Activated CD4-positive, alpha-beta memory T cell treated with anti-CD3 and anti-CD28 coated beads for 36 hours (primary cell): ENCODE measurements at regions not wholly inside any gene's neighbourhood (a gene's known extent, or its start where the extent isn't known, plus 50 kb on each side); places are given as distances from the start of the nearest gene placed in this dataset.

Source experiments
- CTCF ChIA-PET: fragments of 350-600 bp; sonication (Branson Sonifier 250); formaldehyde crosslinking; loops from one replicate; lab custom pipeline; 2021; ENCODE audit warnings: antibody characterized with exemption, inconsistent platforms; lab: Charles Lee
- POLR2A ChIA-PET: fragments of 350-600 bp; sonication (Branson Sonifier 250); formaldehyde crosslinking; loops from one replicate; lab custom pipeline; 2021; ENCODE audit warnings: antibody characterized with exemption; lab: Charles Lee
- DNase-seq: peaks from one replicate; pipeline ENCODE4 v3.0.0-alpha.2; 2020
- H3K27ac Mint-ChIP-seq: one replicate; pipeline ENCODE4 v1.8.0; 2021; ENCODE audit warnings: mixed read lengths
- H3K27me3 Mint-ChIP-seq: one replicate; pipeline ENCODE4 v1.8.0; 2021; ENCODE audit warnings: mixed read lengths
- H3K36me3 Mint-ChIP-seq: one replicate; pipeline ENCODE4 v1.8.0; 2021; ENCODE audit warnings: mixed read lengths
- H3K4me1 Mint-ChIP-seq: one replicate; pipeline ENCODE4 v1.8.0; 2021; ENCODE audit warnings: low read depth, mixed read lengths
- H3K4me3 Mint-ChIP-seq: one replicate; pipeline ENCODE4 v1.8.0; 2021; ENCODE audit warnings: mild to moderate bottlenecking, mixed read lengths
- H3K9me3 Mint-ChIP-seq: one replicate; pipeline ENCODE4 v1.8.0; 2021; ENCODE audit warnings: mixed read lengths
- intact Hi-C: fragments of 100-400 bp; cut with micrococcal nuclease; formaldehyde crosslinking; loops from one replicate; pipeline ENCODE4 v1.15.1; 2023

GRCh38 chr11:119800619-119801018 is 71.6 kb upstream of the NECTIN1 start:
- Mint-ChIP-seq H3K27me3 (peaks cover 12% of the 10 kb centered on the region), H3K27ac (no peak overlapping the region), H3K4me3 (no peak overlapping the region), H3K9me3 (no peaks in the 10 kb centered on the region), H3K4me1 (no peaks in the 10 kb centered on the region), H3K36me3 (no peaks in the 10 kb centered on the region)
- intact Hi-C loops = no loop called here
- DNase-seq = no peak
- ChIA-PET CTCF (no interaction called here), POLR2A (no interaction called here)

- POLR2A ChIA-PET = no interaction called here
Measured at GRCh38 chr11:119800171-119800570, 71.2 kb upstream of the NECTIN1 start.

DNA sequence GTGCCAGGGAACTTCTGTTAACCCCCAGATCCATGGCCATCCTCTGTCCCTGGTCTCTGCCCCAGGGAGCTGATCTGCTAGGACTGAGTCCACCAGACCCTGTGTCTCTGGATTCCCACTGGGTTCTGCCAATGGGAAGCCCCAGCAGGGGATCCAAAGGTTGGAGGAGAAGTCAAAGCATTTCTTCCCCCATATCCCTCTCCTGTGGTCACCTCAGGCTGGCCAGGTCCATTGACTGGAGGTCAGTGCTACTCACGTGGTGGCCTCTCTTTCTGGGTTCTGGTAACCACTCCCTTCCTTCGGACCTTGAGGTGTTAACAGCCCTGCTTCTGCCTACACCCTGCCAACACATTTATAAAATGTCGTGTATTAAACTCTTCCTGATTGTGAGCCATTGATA is 69.7 kb upstream of the NECTIN1 start:
- CTCF ChIA-PET = no interaction called here

More at GRCh38 chr11:119800171-119800570, 71.2 kb upstream of the NECTIN1 start:
- Mint-ChIP-seq H3K36me3 (no peaks in the 10 kb centered on the region), H3K9me3 (no peaks in the 10 kb centered on the region), H3K27ac (no peak overlapping the region), H3K4me1 (no peaks in the 10 kb centered on the region), H3K27me3 (peaks cover 16% of the 10 kb centered on the region), H3K4me3 (no peak overlapping the region)
- no peak for DNase-seq
- intact Hi-C loops = no loop called here
- CTCF ChIA-PET = interaction anchor here (1.2 kb wide), 1 partner anchor 159 kb away, joined by 4 read pairs; no protein-coding TSS in a partner anchor

DNA sequence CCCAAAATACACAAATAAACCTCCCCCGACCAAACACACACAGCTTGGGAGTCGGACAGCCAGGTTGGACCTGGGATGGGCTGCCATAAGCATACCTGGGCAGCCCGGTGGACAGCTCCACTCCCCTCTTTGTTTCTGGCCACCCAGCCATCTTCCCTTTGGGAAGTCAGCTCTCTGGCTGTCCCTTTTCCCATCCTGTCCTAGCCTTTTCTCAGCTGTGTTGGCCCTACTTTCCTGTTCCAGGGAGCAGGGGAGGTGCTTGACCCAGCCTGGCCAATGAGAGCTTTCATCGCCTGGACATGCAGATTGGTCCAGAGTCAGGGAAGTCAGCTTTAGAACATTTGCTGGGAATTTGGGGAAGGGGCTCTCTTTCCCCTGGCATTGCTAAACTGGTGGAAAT is 68.7 kb upstream of the NECTIN1 start:
- H3K4me3 Mint-ChIP-seq = no peak overlapping the region
- H3K27ac Mint-ChIP-seq = no peak overlapping the region
- no peak for DNase-seq
- H3K4me1 Mint-ChIP-seq = no peaks in the 10 kb centered on the region
- H3K36me3 Mint-ChIP-seq = no peaks in the 10 kb centered on the region
- intact Hi-C loops = no loop called here
- ChIA-PET CTCF (interaction anchor here (1.1 kb wide), 1 partner anchor 156 kb away, joined by 3 read pairs; no protein-coding TSS in a partner anchor), POLR2A (no interaction called here)
- H3K27me3 Mint-ChIP-seq = peaks cover 14% of the 10 kb centered on the region
- no peaks in the 10 kb centered on the region for H3K9me3 Mint-ChIP-seq

More for the DNA sequence above, 69.7 kb upstream of the NECTIN1 start:
- Mint-ChIP-seq H3K27ac (no peak overlapping the region), H3K4me3 (no peak overlapping the region), H3K36me3 (no peaks in the 10 kb centered on the region), H3K4me1 (no peaks in the 10 kb centered on the region), H3K27me3 (peaks cover 14% of the 10 kb centered on the region), H3K9me3 (no peaks in the 10 kb centered on the region)
- DNase-seq = no peak
- POLR2A ChIA-PET = no interaction called here
- intact Hi-C loops = no loop called here

- ChIA-PET CTCF (interaction anchor here (1.1 kb wide), 1 partner anchor 155 kb away, joined by 3 read pairs; no protein-coding TSS in a partner anchor), POLR2A (no interaction called here)
- Mint-ChIP-seq H3K4me1 (no peaks in the 10 kb centered on the region), H3K36me3 (no peaks in the 10 kb centered on the region), H3K4me3 (no peak overlapping the region), H3K27ac (no peak overlapping the region), H3K9me3 (no peaks in the 10 kb centered on the region), H3K27me3 (peaks cover 14% of the 10 kb centered on the region)
- intact Hi-C loops = no loop called here
- DNase-seq = no peak
Measured at GRCh38 chr11:119797123-119797611, 68.2 kb upstream of the NECTIN1 start.

DNA sequence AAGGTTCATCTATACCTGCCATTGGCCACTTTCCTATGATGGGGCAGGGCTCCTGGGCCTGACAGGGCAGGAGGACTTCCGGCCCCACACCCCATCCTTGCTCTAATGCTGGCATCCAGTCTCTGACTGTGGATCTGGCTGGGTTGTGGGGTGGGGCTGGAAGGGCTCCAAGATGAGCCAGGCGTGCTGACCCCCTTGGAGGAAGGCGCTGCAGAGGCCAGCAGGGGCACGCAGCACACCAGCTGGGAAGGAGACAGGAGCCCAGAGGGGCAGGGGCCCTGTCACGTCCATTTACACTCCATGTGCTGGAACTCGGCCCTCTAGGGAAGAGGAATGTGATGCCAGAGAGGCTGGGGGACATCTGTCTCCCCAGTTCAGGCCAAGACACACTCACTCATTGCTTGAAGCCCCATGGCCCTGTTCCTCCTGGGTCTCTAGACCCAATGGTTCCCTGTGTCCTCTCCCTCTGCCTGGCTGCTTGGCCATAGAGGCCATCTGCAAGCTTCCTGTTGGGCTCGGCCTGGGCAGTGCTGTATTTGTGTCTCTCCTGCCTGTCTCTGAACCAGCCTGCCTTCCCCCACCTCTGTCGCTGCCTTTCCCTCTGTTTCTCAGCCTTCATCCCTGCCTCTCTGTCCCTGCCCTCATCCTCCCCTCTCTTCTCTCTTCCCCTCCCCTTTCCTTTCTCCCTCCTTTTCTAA is 67.5 kb upstream of the NECTIN1 start:
- intact Hi-C loops = no loop called here
- Mint-ChIP-seq H3K4me1 (no peaks in the 10 kb centered on the region), H3K27ac (no peak overlapping the region), H3K36me3 (no peaks in the 10 kb centered on the region), H3K9me3 (no peaks in the 10 kb centered on the region), H3K4me3 (no peak overlapping the region), H3K27me3 (peaks cover 14% of the 10 kb centered on the region)
- ChIA-PET CTCF (no interaction called here), POLR2A (no interaction called here)
- no peak for DNase-seq

- H3K4me3 Mint-ChIP-seq = no peak overlapping the region
- H3K27me3 Mint-ChIP-seq = peaks cover 14% of the 10 kb centered on the region
- H3K4me1 Mint-ChIP-seq = no peaks in the 10 kb centered on the region
- DNase-seq = no peak
- ChIA-PET POLR2A (no interaction called here), CTCF (no interaction called here)
- no peaks in the 10 kb centered on the region for H3K9me3 Mint-ChIP-seq
- H3K27ac Mint-ChIP-seq = no peak overlapping the region
- no peaks in the 10 kb centered on the region for H3K36me3 Mint-ChIP-seq
- intact Hi-C loops = no loop called here
Measured at GRCh38 chr11:119795690-119796089, 66.7 kb upstream of the NECTIN1 start.

DNA sequence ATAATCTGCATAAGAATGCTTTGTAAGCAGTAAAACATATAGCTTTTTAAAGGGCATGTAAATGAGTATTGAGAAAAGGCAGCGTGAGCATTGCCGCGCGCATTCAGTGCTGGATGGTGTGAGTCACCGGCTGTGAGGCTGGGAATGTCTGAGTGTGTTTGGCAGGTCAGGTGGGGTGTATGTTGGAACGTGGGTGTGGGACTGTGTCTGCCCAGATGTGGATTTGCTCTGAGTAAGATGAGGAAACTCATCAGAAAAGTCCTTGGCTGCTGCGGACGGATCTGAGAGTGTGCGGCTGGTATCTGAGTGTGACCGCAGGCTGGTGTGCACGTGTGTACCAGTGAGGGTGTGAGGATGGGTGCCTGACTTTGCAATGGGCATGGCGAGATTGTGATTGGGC is 66.2 kb upstream of the NECTIN1 start:
- POLR2A ChIA-PET = no interaction called here
- Mint-ChIP-seq H3K27ac (no peak overlapping the region), H3K4me1 (no peaks in the 10 kb centered on the region), H3K4me3 (no peak overlapping the region), H3K27me3 (peaks cover 17% of the 10 kb centered on the region), H3K9me3 (no peaks in the 10 kb centered on the region), H3K36me3 (no peaks in the 10 kb centered on the region)
- CTCF ChIA-PET = no interaction called here
- intact Hi-C loops = no loop called here
- DNase-seq = no peak

GRCh38 chr11:119794756-119795155 is 65.8 kb upstream of the NECTIN1 start:
- Mint-ChIP-seq H3K9me3 (no peaks in the 10 kb centered on the region), H3K36me3 (no peaks in the 10 kb centered on the region), H3K4me1 (no peaks in the 10 kb centered on the region)

GRCh38 chr11:119794141-119794665 is 65.2 kb upstream of the NECTIN1 start:
- no peak for DNase-seq
- H3K9me3 Mint-ChIP-seq = no peaks in the 10 kb centered on the region
- H3K27ac Mint-ChIP-seq = no peak overlapping the region
- H3K4me1 Mint-ChIP-seq = no peaks in the 10 kb centered on the region
- intact Hi-C loops = no loop called here
- H3K36me3 Mint-ChIP-seq = no peaks in the 10 kb centered on the region
- peaks cover 16% of the 10 kb centered on the region for H3K27me3 Mint-ChIP-seq
- ChIA-PET CTCF (no interaction called here), POLR2A (no interaction called here)
- no peak overlapping the region for H3K4me3 Mint-ChIP-seq

More at GRCh38 chr11:119794756-119795155, 65.8 kb upstream of the NECTIN1 start:
- no peak for DNase-seq
- Mint-ChIP-seq H3K27me3 (peaks cover 17% of the 10 kb centered on the region), H3K27ac (no peak overlapping the region), H3K4me3 (no peak overlapping the region)
- ChIA-PET POLR2A (no interaction called here), CTCF (no interaction called here)
- intact Hi-C loops = no loop called here

- Mint-ChIP-seq H3K36me3 (no peaks in the 10 kb centered on the region), H3K27me3 (peaks cover 14% of the 10 kb centered on the region), H3K27ac (no peak overlapping the region), H3K4me1 (no peaks in the 10 kb centered on the region), H3K4me3 (no peak overlapping the region), H3K9me3 (no peaks in the 10 kb centered on the region)
- DNase-seq = no peak
- CTCF ChIA-PET = no interaction called here
- intact Hi-C loops = no loop called here
- POLR2A ChIA-PET = no interaction called here
Measured at GRCh38 chr11:119793335-119793984, 64.5 kb upstream of the NECTIN1 start.

GRCh38 chr11:119791701-119792151 is 62.7 kb upstream of the NECTIN1 start:
- CTCF ChIA-PET = no interaction called here
- H3K27ac Mint-ChIP-seq = no peak overlapping the region
- H3K9me3 Mint-ChIP-seq = no peaks in the 10 kb centered on the region
- H3K4me1 Mint-ChIP-seq = no peaks in the 10 kb centered on the region
- DNase-seq = no peak
- H3K36me3 Mint-ChIP-seq = no peaks in the 10 kb centered on the region
- peaks cover 14% of the 10 kb centered on the region for H3K27me3 Mint-ChIP-seq
- POLR2A ChIA-PET = no interaction called here
- intact Hi-C loops = no loop called here
- H3K4me3 Mint-ChIP-seq = no peak overlapping the region
